ENCODE measurements at regions not wholly inside any gene's neighbourhood (a gene's known extent, or its start where the extent isn't known, plus 50 kb on each side); places are given as distances from the start of the nearest gene placed in this dataset.

DNA sequence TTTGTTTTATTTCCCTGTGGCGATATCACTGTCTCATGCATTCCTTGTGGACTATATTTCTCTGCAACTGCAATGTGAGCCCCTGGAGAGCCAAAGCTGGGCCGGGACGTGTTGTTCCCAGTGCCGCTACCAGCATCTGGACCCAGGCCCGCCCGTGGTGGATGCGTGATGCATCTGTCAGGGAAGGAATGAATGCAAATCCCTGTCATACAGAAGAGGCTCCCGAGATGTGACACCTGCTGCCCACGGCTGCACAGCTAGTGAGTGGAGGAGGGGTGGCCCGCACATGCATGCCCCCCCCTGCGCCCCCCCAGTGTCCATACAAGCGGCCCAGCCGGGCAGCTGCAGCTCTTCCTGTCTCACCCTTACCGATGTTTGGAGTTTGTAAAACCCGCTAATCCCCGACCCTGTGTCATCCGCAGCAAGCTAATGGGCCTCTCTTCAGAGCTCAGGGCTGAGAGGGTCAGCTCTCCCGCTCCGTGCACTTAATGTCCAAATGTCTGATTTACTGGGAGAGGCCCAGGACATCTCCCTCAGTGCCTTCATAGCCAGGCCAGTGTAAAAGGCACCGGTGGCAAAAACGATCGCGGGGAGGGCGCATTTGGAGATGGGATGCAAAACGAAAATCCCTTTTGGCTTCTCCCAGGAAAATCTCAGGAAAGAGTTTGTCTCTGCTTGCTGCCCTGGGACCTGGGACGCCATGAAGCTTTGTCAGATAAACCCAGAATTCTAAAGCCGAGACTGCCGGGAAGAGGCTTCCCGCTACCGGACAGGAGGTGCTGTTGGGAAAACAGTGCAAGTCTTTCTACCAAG, 91.8 kb downstream of the FOXL1 start:
- Histone ChIP-seq H2AFZ (ENCODE audit: low read depth, low read length) (no peak overlapping the region), H3K27me3 (ENCODE audit: insufficient read depth, low read length) (no peaks in the 10 kb centered on the region), H3K4me3 (ENCODE audit: insufficient read depth, low read depth, low read length) (no peak overlapping the region), H3K79me2 (ENCODE audit: insufficient read depth, low read length) (no peaks in the 10 kb centered on the region), H3K4me1 (ENCODE audit: insufficient read depth, low read length) (peaks cover 33% of the 10 kb centered on the region), H3K27ac (ENCODE audit: low read depth, low read length) (no peak overlapping the region), H3K9me3 (ENCODE audit: insufficient read depth, low read depth, low read length) (no peaks in the 10 kb centered on the region), H3K9ac (ENCODE audit: low read length) (no peak overlapping the region), H3K36me3 (ENCODE audit: insufficient read depth, low read length) (no peaks in the 10 kb centered on the region), H3K4me2 (ENCODE audit: low read length) (peak overlapping the region; percentile 22), H4K20me1 (ENCODE audit: insufficient read depth, low read length) (no peaks in the 10 kb centered on the region)
- Mint-ChIP-seq H3K4me3 (ENCODE audit: unreplicated experiment) (no peak overlapping the region), H3K27me3 (ENCODE audit: low read depth, unreplicated experiment) (no peaks in the 10 kb centered on the region), H3K27ac (ENCODE audit: unreplicated experiment) (no peak overlapping the region), H3K9me3 (ENCODE audit: unreplicated experiment) (peaks cover 7% of the 10 kb centered on the region), H3K36me3 (ENCODE audit: low read depth, unreplicated experiment) (peaks cover 3% of the 10 kb centered on the region), H3K4me1 (ENCODE audit: low read depth, unreplicated experiment) (peaks cover 14% of the 10 kb centered on the region)
- FAIRE-seq (no peak), DNase-seq (ENCODE audit: low read depth) (no peak)
- TF ChIP-seq CTCF (IDR thresholded peaks at IDR 0.05; ENCODE audit: insufficient read depth, low read depth, low read length) (no peak), EZH2 (IDR thresholded peaks at IDR 0.05; ENCODE audit: insufficient read depth, low read length) (no peak)

- TF ChIP-seq EZH2 (IDR thresholded peaks at IDR 0.05; ENCODE audit: insufficient read depth, low read length) = no peak
- TF ChIP-seq CTCF (IDR thresholded peaks at IDR 0.05; ENCODE audit: insufficient read depth, low read depth, low read length) = no peak
- Histone ChIP-seq H3K79me2 (ENCODE audit: insufficient read depth, low read length) (no peaks in the 10 kb centered on the region), H3K27me3 (ENCODE audit: insufficient read depth, low read length) (no peaks in the 10 kb centered on the region), H3K9me3 (ENCODE audit: insufficient read depth, low read depth, low read length) (no peaks in the 10 kb centered on the region), H2AFZ (ENCODE audit: low read depth, low read length) (no peak overlapping the region), H3K9ac (ENCODE audit: low read length) (no peak overlapping the region), H3K27ac (ENCODE audit: low read depth, low read length) (no peak overlapping the region), H3K36me3 (ENCODE audit: insufficient read depth, low read length) (no peaks in the 10 kb centered on the region), H3K4me3 (ENCODE audit: insufficient read depth, low read depth, low read length) (no peak overlapping the region), H4K20me1 (ENCODE audit: insufficient read depth, low read length) (no peaks in the 10 kb centered on the region), H3K4me2 (ENCODE audit: low read length) (no peak overlapping the region), H3K4me1 (ENCODE audit: insufficient read depth, low read length) (peaks cover 31% of the 10 kb centered on the region)
- H3K4me1 Mint-ChIP-seq (ENCODE audit: low read depth, unreplicated experiment) = peaks cover 12% of the 10 kb centered on the region
- H3K9me3 Mint-ChIP-seq (ENCODE audit: unreplicated experiment) = peaks cover 7% of the 10 kb centered on the region
- H3K27ac Mint-ChIP-seq (ENCODE audit: unreplicated experiment) = no peak overlapping the region
- no peak for FAIRE-seq
- H3K36me3 Mint-ChIP-seq (ENCODE audit: low read depth, unreplicated experiment) = peaks cover 3% of the 10 kb centered on the region
- no peak for DNase-seq (ENCODE audit: low read depth)
- H3K4me3 Mint-ChIP-seq (ENCODE audit: unreplicated experiment) = no peak overlapping the region
- no peaks in the 10 kb centered on the region for H3K27me3 Mint-ChIP-seq (ENCODE audit: low read depth, unreplicated experiment)
Measured at GRCh38 chr16:86670750-86671234, 92.4 kb downstream of the FOXL1 start.

Measured in astrocyte (in vitro differentiated cells and primary cell).